OCI-LY1 (cell line): ENCODE measurements at regions not wholly inside any gene's neighbourhood (a gene's known extent, or its start where the extent isn't known, plus 50 kb on each side); places are given as distances from the start of the nearest gene placed in this dataset.

Experiments
- EZH2 ChIP-seq: fragments of 200-600 bp; sonication (generic), shearing (Covaris generic); IDR thresholded peaks from 2 replicates; pipeline ENCODE4 v1.8.0; 2017; ENCODE audit warnings: borderline replicate concordance, mixed run types, mild to moderate bottlenecking, antibody characterized with exemption, low read length, moderate library complexity, mixed read lengths
- TF ChIP-seq, protein P1 (sequence below): fragments of 200-600 bp; sonication (generic), shearing (Covaris generic); IDR thresholded peaks from 2 replicates; pipeline ENCODE4 v1.5.1; 2017; ENCODE audit warnings: mild to moderate bottlenecking, antibody characterized with exemption, low read length, moderate library complexity, mixed read lengths

DNA sequence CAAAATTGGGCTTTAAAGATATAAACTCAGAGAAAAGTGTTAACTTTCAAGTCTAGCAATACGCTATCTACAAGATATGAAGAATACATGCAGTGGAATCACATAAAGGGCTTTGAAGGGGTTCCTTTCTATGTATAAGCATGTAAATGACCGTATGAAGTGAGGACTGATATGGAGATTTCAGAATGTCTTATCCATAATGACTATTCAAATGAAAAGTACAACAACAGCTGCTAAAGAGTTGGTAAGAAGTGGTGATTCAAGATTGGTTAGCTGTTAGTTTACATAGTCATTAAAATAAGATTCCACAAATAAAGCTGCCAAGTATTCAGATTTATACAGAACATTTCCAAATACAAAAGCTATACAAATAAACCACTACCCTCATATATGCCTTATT, 153.4 kb upstream of the STARD13 start:
- TF ChIP-seq, protein P1, sequence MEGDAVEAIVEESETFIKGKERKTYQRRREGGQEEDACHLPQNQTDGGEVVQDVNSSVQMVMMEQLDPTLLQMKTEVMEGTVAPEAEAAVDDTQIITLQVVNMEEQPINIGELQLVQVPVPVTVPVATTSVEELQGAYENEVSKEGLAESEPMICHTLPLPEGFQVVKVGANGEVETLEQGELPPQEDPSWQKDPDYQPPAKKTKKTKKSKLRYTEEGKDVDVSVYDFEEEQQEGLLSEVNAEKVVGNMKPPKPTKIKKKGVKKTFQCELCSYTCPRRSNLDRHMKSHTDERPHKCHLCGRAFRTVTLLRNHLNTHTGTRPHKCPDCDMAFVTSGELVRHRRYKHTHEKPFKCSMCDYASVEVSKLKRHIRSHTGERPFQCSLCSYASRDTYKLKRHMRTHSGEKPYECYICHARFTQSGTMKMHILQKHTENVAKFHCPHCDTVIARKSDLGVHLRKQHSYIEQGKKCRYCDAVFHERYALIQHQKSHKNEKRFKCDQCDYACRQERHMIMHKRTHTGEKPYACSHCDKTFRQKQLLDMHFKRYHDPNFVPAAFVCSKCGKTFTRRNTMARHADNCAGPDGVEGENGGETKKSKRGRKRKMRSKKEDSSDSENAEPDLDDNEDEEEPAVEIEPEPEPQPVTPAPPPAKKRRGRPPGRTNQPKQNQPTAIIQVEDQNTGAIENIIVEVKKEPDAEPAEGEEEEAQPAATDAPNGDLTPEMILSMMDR: no peak
- TF ChIP-seq EZH2: no peak
